Left lung (tissue), 4 donors: ENCODE measurements at regions not wholly inside any gene's neighbourhood (a gene's known extent, or its start where the extent isn't known, plus 50 kb on each side); places are given as distances from the start of the nearest gene placed in this dataset.

Experiments
- ATAC-seq: fragments of 200-7000 bp; cut with Tn5 transposase; one replicate; pipeline ENCODE4 v1.9.1; 2020; ENCODE audit warnings: moderate library complexity
- DNase-seq, 4 donors: peaks; one replicate each; pipeline ENCODE4 v3.0.0-alpha.2; 2013 to 2020
- H3K27ac ChIP-seq, 2 donors: fragments of 200-600 bp; sonication (generic) in 1 of 2; one replicate each; pipeline versions ENCODE4 v1.5.0 to v1.8.0; 2020 to 2021
- H3K27me3 ChIP-seq, 2 donors: fragments of 200-600 bp; sonication (generic) in 1 of 2; one replicate each; pipeline versions ENCODE4 v1.5.0 to v1.8.0; 2020 to 2021
- H3K36me3 ChIP-seq, 2 donors: fragments of 200-600 bp; sonication (generic) in 1 of 2; one replicate each; pipeline versions ENCODE4 v1.5.0 to v1.8.0; 2020 to 2021
- H3K4me1 ChIP-seq, 2 donors: fragments of 200-600 bp; one replicate each; pipeline ENCODE4 v1.8.0; 2021
- H3K4me3 ChIP-seq, 2 donors: fragments of 200-600 bp; sonication (generic) in 1 of 2; one replicate each; pipeline versions ENCODE4 v1.5.0 to v1.8.0; 2020 to 2021; ENCODE audit warnings: mild to moderate bottlenecking in 1 of 2
- H3K9me3 ChIP-seq, 2 donors: fragments of 200-600 bp; sonication (generic) in 1 of 2; one replicate each; pipeline versions ENCODE4 v1.5.0 to v1.8.0; 2020 to 2021
- CTCF ChIP-seq, 2 donors: fragments of 200-600 bp; sonication (generic) in 1 of 2; IDR thresholded peaks; one replicate each; pipeline versions ENCODE4 v1.5.0 to v1.8.0; 2021; ENCODE audit warnings: antibody characterized with exemption in 2 of 2
- intact Hi-C, 2 donors: fragments of 100-400 bp; cut with DNase I; formaldehyde crosslinking; loops; one replicate each; pipeline versions ENCODE4 v1.11.2 to v1.14.2; 2022
- donor health status: DM: no; HTN: yes; CAD: no.
- donor health status: DM: no; HTN: no; CAD: no.

- TF ChIP-seq CTCF (IDR thresholded peaks at IDR 0.05) = no peak
- DNase-seq (no peak), ATAC-seq (no peak)
- Histone ChIP-seq H3K36me3 (no peaks in the 10 kb centered on the region), H3K4me1 (no peaks in the 10 kb centered on the region), H3K4me3 (no peak overlapping the region), H3K27ac (no peak overlapping the region), H3K27me3 (no peaks in the 10 kb centered on the region), H3K9me3 (peaks cover 0 to 14% of the 10 kb centered on the region in 2 donors)
- intact Hi-C loops = no loop called here
Measured at GRCh38 chr6:67593247-67593646, 1041.8 kb upstream of the ADGRB3 start.

- H3K9me3 ChIP-seq = peaks cover 0 to 17% of the 10 kb centered on the region in 2 donors
- peak; percentile 79 for ATAC-seq
- intact Hi-C loops = no loop called here
- no peaks in the 10 kb centered on the region for H3K4me1 ChIP-seq
- no peak for TF ChIP-seq CTCF (IDR thresholded peaks at IDR 0.05)
- H3K27ac ChIP-seq = no peak overlapping the region
- no peaks in the 10 kb centered on the region for H3K36me3 ChIP-seq
- H3K27me3 ChIP-seq = no peaks in the 10 kb centered on the region
- peak in 1 of 4 donors; percentile 15 for DNase-seq
- H3K4me3 ChIP-seq = no peak overlapping the region
Measured at GRCh38 chr6:67591910-67592309, 1043.2 kb upstream of the ADGRB3 start.

GRCh38 chr6:67567842-67568241 lies 1067.2 kb upstream of the ADGRB3 start:
- TF ChIP-seq CTCF (IDR thresholded peaks at IDR 0.05) = no peak
- DNase-seq (no peak), ATAC-seq (no peak)
- Histone ChIP-seq H3K4me3 (no peak overlapping the region), H3K4me1 (no peaks in the 10 kb centered on the region), H3K27me3 (no peaks in the 10 kb centered on the region), H3K27ac (no peak overlapping the region), H3K9me3 (peaks cover 0 to 7% of the 10 kb centered on the region in 2 donors), H3K36me3 (no peaks in the 10 kb centered on the region)
- intact Hi-C loops = no loop called here

GRCh38 chr6:67563671-67564070 lies 1071.4 kb upstream of the ADGRB3 start:
- Histone ChIP-seq H3K4me1 (no peaks in the 10 kb centered on the region), H3K9me3 (no peaks in the 10 kb centered on the region), H3K27me3 (no peaks in the 10 kb centered on the region), H3K27ac (no peak overlapping the region), H3K4me3 (no peak overlapping the region), H3K36me3 (no peaks in the 10 kb centered on the region)
- no peak for TF ChIP-seq CTCF (IDR thresholded peaks at IDR 0.05)
- DNase-seq (no peak), ATAC-seq (no peak)
- intact Hi-C loops = no loop called here

GRCh38 chr6:67560068-67560467 lies 1075.0 kb upstream of the ADGRB3 start:
- no peak for DNase-seq
- intact Hi-C loops = no loop called here
- no peak for ATAC-seq
- Histone ChIP-seq H3K9me3 (peaks cover 0 to 22% of the 10 kb centered on the region in 2 donors), H3K4me3 (no peak overlapping the region), H3K36me3 (no peaks in the 10 kb centered on the region), H3K27me3 (no peaks in the 10 kb centered on the region), H3K4me1 (no peaks in the 10 kb centered on the region), H3K27ac (no peak overlapping the region)
- no peak for TF ChIP-seq CTCF (IDR thresholded peaks at IDR 0.05)
